MM.1S (cell line): ENCODE measurements at regions not wholly inside any gene's neighbourhood (a gene's known extent, or its start where the extent isn't known, plus 50 kb on each side); places are given as distances from the start of the nearest gene placed in this dataset.

ENCODE experiments used
- CTCF ChIP-seq: fragments of 300-600 bp; sonication (generic); IDR thresholded peaks from 2 replicates; pipeline ENCODE4 v1.5.1; 2016; ENCODE audit warnings: antibody characterized with exemption, low read length, mixed read lengths
- EZH2 ChIP-seq: fragments of 300-600 bp; sonication (generic); optimal IDR thresholded peaks from 2 replicates; pipeline ENCODE3; 2017; ENCODE audit warnings: low read depth, mild to moderate bottlenecking, antibody characterized with exemption, low read length, mixed read lengths
- EZH2phosphoT487 ChIP-seq: fragments of 300-600 bp; sonication (generic); IDR thresholded peaks from 2 replicates; pipeline ENCODE4 v1.6.1; 2018; ENCODE audit warnings: antibody characterized with exemption, low read length

GRCh38 chr6:6497541-6497940 is 91.0 kb upstream of the LY86 start:
- TF ChIP-seq CTCF (no peak), EZH2 (no peak), EZH2phosphoT487 (no peak)
